SK-N-SH treated with all-trans-retinoic acid at 6 μM for 48 hours (cell line): ENCODE measurements at regions not wholly inside any gene's neighbourhood (a gene's known extent, or its start where the extent isn't known, plus 50 kb on each side); places are given as distances from the start of the nearest gene placed in this dataset.

Experiments
- ATAC-seq: fragments of 200-7000 bp; cut with Tn5 transposase; 3 replicates; pipeline ENCODE4 v1.9.1; 2020; ENCODE audit warnings: mild to moderate bottlenecking, moderate library complexity
- ARNTL ChIP-seq: fragments of 450-650 bp; formaldehyde crosslinking; IDR thresholded peaks from 2 replicates; pipeline ENCODE4 v1.5.0; 2020; ENCODE audit warnings: low read depth, mild to moderate bottlenecking, moderate library complexity, borderline replicate concordance
- CSDC2 ChIP-seq: fragments of 250-450 bp; sonication (Bioruptor Pico); IDR thresholded peaks from 2 replicates; pipeline ENCODE4 v1.5.0; 2020; ENCODE audit warnings: mild to moderate bottlenecking, moderate library complexity
- ESRRG ChIP-seq: fragments of 250-450 bp; sonication (Bioruptor Pico); IDR thresholded peaks from 2 replicates; pipeline ENCODE4 v1.6.1; 2021; ENCODE audit warnings: mild to moderate bottlenecking
- GLIS3 ChIP-seq: fragments of 250-450 bp; sonication (Bioruptor Pico); IDR thresholded peaks from 2 replicates; pipeline ENCODE4 v1.5.0; 2020; ENCODE audit warnings: mild to moderate bottlenecking, moderate library complexity
- ISL1 ChIP-seq: fragments of 250-450 bp; sonication (Bioruptor Pico); IDR thresholded peaks from 2 replicates; pipeline ENCODE4 v2.1.2; 2022; ENCODE audit warnings: mild to moderate bottlenecking, moderate library complexity
- PPARA ChIP-seq: fragments of 250-450 bp; sonication (Bioruptor Pico); IDR thresholded peaks from 2 replicates; pipeline ENCODE4 v1.5.0; 2020; ENCODE audit warnings: mild to moderate bottlenecking, borderline replicate concordance
- RARB ChIP-seq: fragments of 250-450 bp; sonication (Bioruptor Pico); IDR thresholded peaks from 2 replicates; pipeline ENCODE4 v1.8.0; 2021; ENCODE audit warnings: mild to moderate bottlenecking, moderate library complexity
- SNAI2 ChIP-seq: fragments of 250-450 bp; sonication (Bioruptor Pico); IDR thresholded peaks from 2 replicates; pipeline ENCODE4 v1.5.0; 2020; ENCODE audit warnings: mild to moderate bottlenecking, moderate library complexity
- TOX ChIP-seq: fragments of 250-450 bp; sonication (Bioruptor Pico); IDR thresholded peaks from 2 replicates; pipeline ENCODE4 v1.8.0; 2021; ENCODE audit warnings: mild to moderate bottlenecking, moderate library complexity, borderline replicate concordance
- ZC3H10 ChIP-seq: fragments of 250-450 bp; sonication (Bioruptor Pico); IDR thresholded peaks from 2 replicates; pipeline ENCODE4 v1.5.1; 2021; ENCODE audit warnings: mild to moderate bottlenecking, moderate library complexity
- ZFP3 ChIP-seq: fragments of 250-450 bp; sonication (Bioruptor Pico); IDR thresholded peaks from 2 replicates; pipeline ENCODE4 v1.5.0; 2020; ENCODE audit warnings: mild to moderate bottlenecking, moderate library complexity
- ZFP30 ChIP-seq: fragments of 450-650 bp; formaldehyde crosslinking; IDR thresholded peaks from 2 replicates; pipeline ENCODE4 v1.5.0; 2022; ENCODE audit warnings: mild to moderate bottlenecking, moderate library complexity
- ZNF565 ChIP-seq: fragments of 450-650 bp; formaldehyde crosslinking; conservative IDR thresholded peaks from 2 replicates; pipeline ENCODE4 v1.5.0; 2020; ENCODE audit warnings: low read depth, mild to moderate bottlenecking, moderate library complexity
- ZNF70 ChIP-seq: fragments of 450-650 bp; formaldehyde crosslinking; IDR thresholded peaks from 2 replicates; pipeline ENCODE4 v1.5.0; 2020; ENCODE audit warnings: mild to moderate bottlenecking, moderate library complexity
- ZNF8 ChIP-seq: fragments of 450-650 bp; formaldehyde crosslinking; IDR thresholded peaks from 2 replicates; pipeline ENCODE4 v1.5.0; 2020; ENCODE audit warnings: mild to moderate bottlenecking, moderate library complexity
- TF ChIP-seq, protein P1 (sequence below): fragments of 250-450 bp; sonication (Bioruptor Pico); IDR thresholded peaks from 2 replicates; pipeline ENCODE4 v1.8.0; 2021; ENCODE audit warnings: low read depth, mild to moderate bottlenecking, moderate library complexity, borderline replicate concordance
- TF ChIP-seq, protein P2 (sequence below): fragments of 250-450 bp; sonication (Bioruptor Pico); IDR thresholded peaks from 2 replicates; pipeline ENCODE4 v1.5.1; 2021; ENCODE audit warnings: mild to moderate bottlenecking, moderate library complexity
- TF ChIP-seq, protein P3 (sequence below): fragments of 250-450 bp; sonication (Bioruptor Pico); IDR thresholded peaks from 2 replicates; pipeline ENCODE4 v1.5.0; 2020; ENCODE audit warnings: mild to moderate bottlenecking, moderate library complexity
- TF ChIP-seq, protein P4 (sequence below): fragments of 250-450 bp; sonication (Bioruptor Pico); IDR thresholded peaks from 2 replicates; pipeline ENCODE4 v1.5.1; 2020; ENCODE audit warnings: low read depth, mild to moderate bottlenecking, moderate library complexity
- TF ChIP-seq, protein P5 (sequence below): fragments of 250-450 bp; sonication (Bioruptor Pico); IDR thresholded peaks from 2 replicates; pipeline ENCODE4 v1.8.0; 2020; ENCODE audit warnings: mild to moderate bottlenecking, moderate library complexity, borderline replicate concordance

DNA sequence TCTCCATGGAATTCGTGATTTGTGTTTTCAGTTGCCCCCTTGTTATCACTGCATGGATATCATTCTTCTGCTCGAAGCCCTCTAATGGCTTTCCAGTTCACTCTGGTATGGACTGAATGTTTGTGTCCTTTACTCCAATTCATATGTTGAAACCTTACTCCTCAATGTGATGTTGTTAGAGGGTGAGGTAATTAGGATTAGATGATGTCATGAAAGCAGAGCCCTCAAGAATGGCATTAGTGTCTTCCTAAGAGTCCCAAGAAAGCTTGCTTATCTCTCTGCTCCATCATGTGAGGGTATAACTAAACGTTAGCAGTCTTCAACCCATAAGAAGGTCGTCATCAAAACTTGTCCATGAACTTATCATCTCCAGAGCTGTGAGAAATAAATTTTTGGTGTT is 1626.3 kb upstream of the MIR17HG start:
- no peak for ATAC-seq
- TF ChIP-seq, protein P1, sequence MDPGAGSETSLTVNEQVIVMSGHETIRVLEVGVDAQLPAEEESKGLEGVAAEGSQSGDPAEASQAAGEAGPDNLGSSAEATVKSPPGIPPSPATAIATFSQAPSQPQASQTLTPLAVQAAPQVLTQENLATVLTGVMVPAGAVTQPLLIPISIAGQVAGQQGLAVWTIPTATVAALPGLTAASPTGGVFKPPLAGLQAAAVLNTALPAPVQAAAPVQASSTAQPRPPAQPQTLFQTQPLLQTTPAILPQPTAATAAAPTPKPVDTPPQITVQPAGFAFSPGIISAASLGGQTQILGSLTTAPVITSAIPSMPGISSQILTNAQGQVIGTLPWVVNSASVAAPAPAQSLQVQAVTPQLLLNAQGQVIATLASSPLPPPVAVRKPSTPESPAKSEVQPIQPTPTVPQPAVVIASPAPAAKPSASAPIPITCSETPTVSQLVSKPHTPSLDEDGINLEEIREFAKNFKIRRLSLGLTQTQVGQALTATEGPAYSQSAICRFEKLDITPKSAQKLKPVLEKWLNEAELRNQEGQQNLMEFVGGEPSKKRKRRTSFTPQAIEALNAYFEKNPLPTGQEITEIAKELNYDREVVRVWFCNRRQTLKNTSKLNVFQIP = no peak
- TF ChIP-seq ZNF8 = no peak
- no peak for TF ChIP-seq GLIS3 (CRISPR knock-in tag)
- TF ChIP-seq ESRRG (CRISPR knock-in tag) = no peak
- TF ChIP-seq, protein P2, sequence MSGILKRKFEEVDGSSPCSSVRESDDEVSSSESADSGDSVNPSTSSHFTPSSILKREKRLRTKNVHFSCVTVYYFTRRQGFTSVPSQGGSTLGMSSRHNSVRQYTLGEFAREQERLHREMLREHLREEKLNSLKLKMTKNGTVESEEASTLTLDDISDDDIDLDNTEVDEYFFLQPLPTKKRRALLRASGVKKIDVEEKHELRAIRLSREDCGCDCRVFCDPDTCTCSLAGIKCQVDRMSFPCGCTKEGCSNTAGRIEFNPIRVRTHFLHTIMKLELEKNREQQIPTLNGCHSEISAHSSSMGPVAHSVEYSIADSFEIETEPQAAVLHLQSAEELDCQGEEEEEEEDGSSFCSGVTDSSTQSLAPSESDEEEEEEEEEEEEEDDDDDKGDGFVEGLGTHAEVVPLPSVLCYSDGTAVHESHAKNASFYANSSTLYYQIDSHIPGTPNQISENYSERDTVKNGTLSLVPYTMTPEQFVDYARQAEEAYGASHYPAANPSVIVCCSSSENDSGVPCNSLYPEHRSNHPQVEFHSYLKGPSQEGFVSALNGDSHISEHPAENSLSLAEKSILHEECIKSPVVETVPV (CRISPR knock-in tag) = no peak
- TF ChIP-seq ARNTL (CRISPR knock-in tag) = no peak
- no peak for TF ChIP-seq SNAI2 (CRISPR knock-in tag)
- no peak for TF ChIP-seq PPARA (CRISPR knock-in tag)
- TF ChIP-seq CSDC2 (CRISPR knock-in tag) = no peak
- TF ChIP-seq, protein P3, sequence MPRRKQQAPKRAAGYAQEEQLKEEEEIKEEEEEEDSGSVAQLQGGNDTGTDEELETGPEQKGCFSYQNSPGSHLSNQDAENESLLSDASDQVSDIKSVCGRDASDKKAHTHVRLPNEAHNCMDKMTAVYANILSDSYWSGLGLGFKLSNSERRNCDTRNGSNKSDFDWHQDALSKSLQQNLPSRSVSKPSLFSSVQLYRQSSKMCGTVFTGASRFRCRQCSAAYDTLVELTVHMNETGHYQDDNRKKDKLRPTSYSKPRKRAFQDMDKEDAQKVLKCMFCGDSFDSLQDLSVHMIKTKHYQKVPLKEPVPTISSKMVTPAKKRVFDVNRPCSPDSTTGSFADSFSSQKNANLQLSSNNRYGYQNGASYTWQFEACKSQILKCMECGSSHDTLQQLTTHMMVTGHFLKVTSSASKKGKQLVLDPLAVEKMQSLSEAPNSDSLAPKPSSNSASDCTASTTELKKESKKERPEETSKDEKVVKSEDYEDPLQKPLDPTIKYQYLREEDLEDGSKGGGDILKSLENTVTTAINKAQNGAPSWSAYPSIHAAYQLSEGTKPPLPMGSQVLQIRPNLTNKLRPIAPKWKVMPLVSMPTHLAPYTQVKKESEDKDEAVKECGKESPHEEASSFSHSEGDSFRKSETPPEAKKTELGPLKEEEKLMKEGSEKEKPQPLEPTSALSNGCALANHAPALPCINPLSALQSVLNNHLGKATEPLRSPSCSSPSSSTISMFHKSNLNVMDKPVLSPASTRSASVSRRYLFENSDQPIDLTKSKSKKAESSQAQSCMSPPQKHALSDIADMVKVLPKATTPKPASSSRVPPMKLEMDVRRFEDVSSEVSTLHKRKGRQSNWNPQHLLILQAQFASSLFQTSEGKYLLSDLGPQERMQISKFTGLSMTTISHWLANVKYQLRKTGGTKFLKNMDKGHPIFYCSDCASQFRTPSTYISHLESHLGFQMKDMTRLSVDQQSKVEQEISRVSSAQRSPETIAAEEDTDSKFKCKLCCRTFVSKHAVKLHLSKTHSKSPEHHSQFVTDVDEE (CRISPR knock-in tag) = no peak
- no peak for TF ChIP-seq ZC3H10
- TF ChIP-seq TOX (CRISPR knock-in tag) = no peak
- TF ChIP-seq, all 23 proteins: peak for 0

DNA sequence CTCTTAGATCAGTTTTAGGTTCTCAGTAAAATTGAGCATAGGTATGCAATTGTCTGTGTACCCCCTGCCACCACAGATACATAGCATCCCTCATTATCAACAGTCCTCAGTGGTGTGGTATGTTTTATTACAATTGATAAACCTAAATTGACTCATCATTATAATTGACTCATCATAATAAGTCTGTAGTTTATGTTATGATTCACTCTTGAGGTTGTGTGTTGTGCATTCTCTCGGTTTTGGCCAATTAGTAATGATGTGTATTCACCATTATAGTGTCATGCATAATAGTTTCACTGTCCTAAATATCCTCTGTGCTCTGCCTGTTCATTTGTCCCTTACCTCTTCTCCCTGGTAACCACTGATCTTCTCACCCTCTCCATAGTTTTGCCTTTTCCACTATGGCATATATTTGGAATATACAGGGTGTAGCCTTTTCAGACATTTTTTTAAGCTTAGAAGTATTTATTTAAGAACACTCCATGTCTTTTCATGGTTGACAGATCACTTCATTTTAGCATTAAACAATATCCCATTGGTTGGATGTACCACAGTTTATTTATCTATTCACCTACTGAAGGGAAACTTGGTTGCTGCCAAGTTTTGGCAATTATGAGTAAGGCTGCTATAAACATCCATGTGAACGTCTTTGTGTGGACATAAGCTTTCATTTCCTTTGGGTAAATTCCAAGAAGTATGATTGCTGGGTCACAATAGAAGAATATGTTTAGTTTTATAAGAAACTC is 1620.6 kb upstream of the MIR17HG start:
- TF ChIP-seq SNAI2 (CRISPR knock-in tag) (no peak), ZC3H10 (0 out of 2 replicates have a peak, but pooled peaks have one; percentile 32)
- ATAC-seq = no peak

DNA sequence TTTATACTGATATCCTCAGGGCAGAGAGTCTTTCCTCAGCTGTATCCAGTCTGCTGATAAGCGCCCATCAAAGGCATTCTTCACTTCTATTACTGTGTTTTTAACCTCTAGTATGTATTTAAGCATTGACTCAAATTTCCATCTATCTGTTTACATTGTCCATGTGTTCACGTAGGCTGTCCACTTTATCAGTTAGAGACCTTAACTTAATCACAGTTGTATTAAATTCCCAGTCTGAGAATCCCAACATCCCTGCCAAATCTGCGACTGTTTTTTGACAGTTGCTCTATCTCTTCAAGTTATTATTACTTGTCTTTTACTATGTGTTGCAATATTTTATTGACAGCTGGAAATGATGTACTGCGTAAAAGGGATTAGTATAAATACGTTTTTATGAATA is 1613.7 kb upstream of the MIR17HG start:
- no peak for TF ChIP-seq TOX (CRISPR knock-in tag)
- no peak for TF ChIP-seq GLIS3 (CRISPR knock-in tag)
- TF ChIP-seq PPARA (CRISPR knock-in tag) = no peak
- TF ChIP-seq, protein P4, sequence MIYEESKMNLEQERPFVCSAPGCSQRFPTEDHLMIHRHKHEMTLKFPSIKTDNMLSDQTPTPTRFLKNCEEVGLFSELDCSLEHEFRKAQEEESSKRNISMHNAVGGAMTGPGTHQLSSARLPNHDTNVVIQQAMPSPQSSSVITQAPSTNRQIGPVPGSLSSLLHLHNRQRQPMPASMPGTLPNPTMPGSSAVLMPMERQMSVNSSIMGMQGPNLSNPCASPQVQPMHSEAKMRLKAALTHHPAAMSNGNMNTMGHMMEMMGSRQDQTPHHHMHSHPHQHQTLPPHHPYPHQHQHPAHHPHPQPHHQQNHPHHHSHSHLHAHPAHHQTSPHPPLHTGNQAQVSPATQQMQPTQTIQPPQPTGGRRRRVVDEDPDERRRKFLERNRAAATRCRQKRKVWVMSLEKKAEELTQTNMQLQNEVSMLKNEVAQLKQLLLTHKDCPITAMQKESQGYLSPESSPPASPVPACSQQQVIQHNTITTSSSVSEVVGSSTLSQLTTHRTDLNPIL (CRISPR knock-in tag) = no peak
- no peak for TF ChIP-seq ZC3H10
- TF ChIP-seq ISL1 (CRISPR knock-in tag) = no peak
- TF ChIP-seq ZNF565 (CRISPR knock-in tag) = no peak
- TF ChIP-seq ARNTL (CRISPR knock-in tag) = no peak
- TF ChIP-seq ZNF70 (CRISPR knock-in tag) = no peak
- no peak for TF ChIP-seq ZNF8
- no peak for TF ChIP-seq RARB (CRISPR knock-in tag)
- no peak for TF ChIP-seq ZFP3
- no peak for TF ChIP-seq CSDC2 (CRISPR knock-in tag)
- TF ChIP-seq ZFP30 = no peak
- no peak for TF ChIP-seq ESRRG (CRISPR knock-in tag)
- TF ChIP-seq, all 23 proteins: peak for 0
- ATAC-seq = no peak

DNA sequence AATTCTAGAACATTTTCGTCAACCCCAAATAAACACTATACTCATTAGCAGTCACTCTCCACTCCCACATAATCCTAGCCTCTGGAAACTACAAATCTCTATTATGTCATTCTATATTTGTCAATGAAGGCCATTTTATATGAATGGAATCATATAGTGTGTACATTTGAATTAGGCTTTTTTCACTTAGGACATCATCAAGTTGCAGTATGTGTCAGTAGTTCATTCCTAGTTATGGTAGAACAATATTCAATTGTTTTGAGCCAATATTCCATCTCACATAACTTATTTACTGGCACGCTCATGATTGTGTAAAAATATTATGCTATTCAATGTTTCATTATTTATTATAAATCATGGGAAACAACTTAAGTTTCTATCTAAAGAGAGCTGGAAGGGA is 1610.4 kb upstream of the MIR17HG start:
- ATAC-seq = no peak
- TF ChIP-seq PPARA (CRISPR knock-in tag) (no peak), ARNTL (CRISPR knock-in tag) (no peak), TOX (CRISPR knock-in tag) (no peak), ZFP3 (no peak), ESRRG (CRISPR knock-in tag) (no peak)
- TF ChIP-seq, protein P2 (CRISPR knock-in tag) = no peak
- TF ChIP-seq, protein P5, sequence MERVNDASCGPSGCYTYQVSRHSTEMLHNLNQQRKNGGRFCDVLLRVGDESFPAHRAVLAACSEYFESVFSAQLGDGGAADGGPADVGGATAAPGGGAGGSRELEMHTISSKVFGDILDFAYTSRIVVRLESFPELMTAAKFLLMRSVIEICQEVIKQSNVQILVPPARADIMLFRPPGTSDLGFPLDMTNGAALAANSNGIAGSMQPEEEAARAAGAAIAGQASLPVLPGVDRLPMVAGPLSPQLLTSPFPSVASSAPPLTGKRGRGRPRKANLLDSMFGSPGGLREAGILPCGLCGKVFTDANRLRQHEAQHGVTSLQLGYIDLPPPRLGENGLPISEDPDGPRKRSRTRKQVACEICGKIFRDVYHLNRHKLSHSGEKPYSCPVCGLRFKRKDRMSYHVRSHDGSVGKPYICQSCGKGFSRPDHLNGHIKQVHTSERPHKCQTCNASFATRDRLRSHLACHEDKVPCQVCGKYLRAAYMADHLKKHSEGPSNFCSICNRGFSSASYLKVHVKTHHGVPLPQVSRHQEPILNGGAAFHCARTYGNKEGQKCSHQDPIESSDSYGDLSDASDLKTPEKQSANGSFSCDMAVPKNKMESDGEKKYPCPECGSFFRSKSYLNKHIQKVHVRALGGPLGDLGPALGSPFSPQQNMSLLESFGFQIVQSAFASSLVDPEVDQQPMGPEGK (CRISPR knock-in tag) = no peak
